NCI-H69 (cell line): ENCODE measurements at regions not wholly inside any gene's neighbourhood (a gene's known extent, or its start where the extent isn't known, plus 50 kb on each side); places are given as distances from the start of the nearest gene placed in this dataset.
A peak's percentile ranks its signal among the peaks of the same experiment; 100 is the strongest.

Source experiments
- DNase-seq: peaks from one replicate; lab custom pipeline; 2025; lab: John Stamatoyannopoulos, UW

GRCh38 chr1:25056536-25056935 is 126.5 kb upstream of the RUNX3 start:
- DNase-seq = no peak

DNA sequence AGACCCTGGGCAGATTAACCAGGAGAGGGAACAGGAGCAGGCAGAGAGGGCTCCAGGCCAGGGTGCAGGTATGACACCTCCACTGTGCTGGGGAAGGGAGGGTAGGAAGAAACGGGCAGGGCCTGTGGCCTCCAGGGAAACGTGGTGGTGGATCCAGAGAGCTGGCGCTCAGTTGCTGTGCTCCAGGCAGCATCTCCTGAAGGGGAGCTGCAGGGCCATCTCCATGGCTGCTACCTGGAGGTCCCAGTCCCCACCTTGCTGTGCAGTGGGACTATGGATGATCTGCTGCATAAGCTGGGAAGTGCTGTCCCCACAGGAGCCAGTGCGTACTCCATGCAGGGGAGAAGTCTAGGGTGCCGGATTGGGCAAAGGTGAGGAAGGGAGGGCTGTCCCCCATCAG is 125.9 kb upstream of the RUNX3 start:
- no peak for DNase-seq

DNA sequence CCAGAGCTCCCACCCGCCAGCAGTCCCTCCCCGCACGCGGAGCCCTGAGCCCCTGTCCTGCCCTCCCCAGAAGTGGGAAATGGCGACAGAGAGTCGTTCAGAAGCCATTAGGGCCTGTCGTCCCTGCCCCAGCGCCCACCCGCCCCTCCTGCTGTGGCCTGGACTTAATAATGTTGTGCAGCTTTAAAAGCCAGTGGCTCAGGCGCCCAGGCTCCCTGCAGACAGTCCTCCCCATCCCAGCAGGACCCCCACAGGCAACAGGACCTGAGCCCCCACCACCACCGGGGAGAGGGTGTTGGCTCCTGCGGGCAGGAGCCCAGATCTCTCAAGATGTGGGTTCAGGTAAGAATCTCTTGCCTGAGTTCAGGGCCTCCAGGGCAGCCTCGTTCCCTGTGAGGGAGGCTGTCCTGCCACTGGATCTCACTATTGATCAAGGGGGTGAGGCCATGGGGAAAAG is 125.3 kb upstream of the RUNX3 start:
- no peak for DNase-seq

DNA sequence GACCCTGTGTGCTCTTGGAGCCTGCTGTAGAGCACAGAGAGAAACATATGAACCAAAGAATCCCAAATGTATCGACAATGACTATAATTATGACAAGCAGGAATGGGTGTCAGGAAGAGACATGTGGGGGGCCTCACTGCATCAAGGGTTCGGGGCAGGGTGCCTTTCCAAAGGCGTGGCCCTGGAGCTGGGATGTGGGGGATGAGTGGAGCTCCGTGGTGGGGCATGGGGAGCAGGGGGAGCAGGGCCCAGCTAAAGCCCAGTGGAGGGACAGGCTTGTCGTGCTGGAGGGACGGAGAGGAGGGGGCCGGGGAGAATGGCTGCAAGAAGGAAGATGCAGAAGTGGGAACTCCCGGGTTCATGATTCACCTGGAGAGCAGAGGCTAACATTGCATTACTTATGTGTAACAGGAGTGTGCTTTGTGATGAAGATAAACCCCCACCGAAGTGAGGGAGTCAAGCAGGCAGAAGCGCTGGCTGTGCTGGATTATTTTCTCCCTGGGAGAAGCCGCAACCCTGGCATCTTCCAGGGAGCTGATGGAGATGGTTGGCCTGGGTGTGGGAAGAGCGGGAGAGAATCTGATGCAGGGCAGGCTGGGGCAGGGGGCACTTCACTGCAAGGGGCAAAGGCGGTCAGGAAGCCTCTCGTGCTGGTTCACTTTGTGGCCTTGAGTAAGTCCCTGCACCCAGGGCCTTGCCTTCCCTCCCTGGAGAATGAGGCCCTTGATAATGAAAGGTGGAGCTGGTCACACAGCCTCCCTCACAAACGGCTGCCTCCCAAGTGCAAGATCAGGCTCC is 124.6 kb upstream of the RUNX3 start:
- DNase-seq = no peak

- no peak for DNase-seq
Measured at GRCh38 chr1:25053576-25054250, 123.6 kb upstream of the RUNX3 start.

- no peak for DNase-seq
Measured at GRCh38 chr1:25051906-25052305, 121.8 kb upstream of the RUNX3 start.

DNA sequence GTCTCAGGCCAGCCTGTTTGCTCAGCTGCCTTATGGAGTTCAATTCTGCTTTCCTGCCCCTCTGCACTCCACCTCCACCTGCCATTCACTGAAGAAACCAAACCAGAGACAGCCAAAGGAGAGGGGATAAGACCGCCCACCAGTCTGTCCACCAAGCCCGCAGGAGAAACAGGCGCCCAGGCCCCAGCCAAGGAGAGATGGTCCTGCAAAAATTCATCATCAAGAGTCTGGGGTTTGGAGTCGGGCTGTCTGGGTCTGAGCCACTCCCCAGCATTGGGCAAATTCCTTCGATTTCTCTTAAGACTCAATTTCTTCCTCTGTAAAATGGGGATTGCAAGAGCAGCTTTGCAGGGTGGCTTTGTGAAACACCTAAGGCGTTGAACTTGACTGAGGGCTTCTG is 121.4 kb upstream of the RUNX3 start:
- DNase-seq = peak; percentile 28

- no peak for DNase-seq
Measured at GRCh38 chr1:25050165-25050564, 120.1 kb upstream of the RUNX3 start.

GRCh38 chr1:25049190-25049589 is 119.1 kb upstream of the RUNX3 start:
- no peak for DNase-seq

DNA sequence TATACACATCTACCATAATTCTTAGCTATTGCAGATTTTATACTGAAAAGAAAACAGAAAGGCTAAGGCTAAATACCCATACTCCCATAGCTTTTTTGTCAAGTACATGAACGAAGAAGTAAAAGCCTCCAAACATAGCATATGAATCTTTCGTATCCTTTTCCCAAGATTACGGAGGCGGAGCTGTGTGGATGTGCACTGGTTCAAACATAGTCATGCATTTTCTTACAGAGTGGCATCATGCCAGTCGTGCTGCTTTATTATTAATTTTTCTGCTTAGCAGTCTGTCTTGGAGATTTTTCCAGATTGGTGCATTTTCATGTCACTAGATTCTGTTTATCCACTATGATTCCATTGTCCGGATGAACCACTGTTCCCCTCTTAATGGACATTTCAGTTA is 118.7 kb upstream of the RUNX3 start:
- no peak for DNase-seq

DNA sequence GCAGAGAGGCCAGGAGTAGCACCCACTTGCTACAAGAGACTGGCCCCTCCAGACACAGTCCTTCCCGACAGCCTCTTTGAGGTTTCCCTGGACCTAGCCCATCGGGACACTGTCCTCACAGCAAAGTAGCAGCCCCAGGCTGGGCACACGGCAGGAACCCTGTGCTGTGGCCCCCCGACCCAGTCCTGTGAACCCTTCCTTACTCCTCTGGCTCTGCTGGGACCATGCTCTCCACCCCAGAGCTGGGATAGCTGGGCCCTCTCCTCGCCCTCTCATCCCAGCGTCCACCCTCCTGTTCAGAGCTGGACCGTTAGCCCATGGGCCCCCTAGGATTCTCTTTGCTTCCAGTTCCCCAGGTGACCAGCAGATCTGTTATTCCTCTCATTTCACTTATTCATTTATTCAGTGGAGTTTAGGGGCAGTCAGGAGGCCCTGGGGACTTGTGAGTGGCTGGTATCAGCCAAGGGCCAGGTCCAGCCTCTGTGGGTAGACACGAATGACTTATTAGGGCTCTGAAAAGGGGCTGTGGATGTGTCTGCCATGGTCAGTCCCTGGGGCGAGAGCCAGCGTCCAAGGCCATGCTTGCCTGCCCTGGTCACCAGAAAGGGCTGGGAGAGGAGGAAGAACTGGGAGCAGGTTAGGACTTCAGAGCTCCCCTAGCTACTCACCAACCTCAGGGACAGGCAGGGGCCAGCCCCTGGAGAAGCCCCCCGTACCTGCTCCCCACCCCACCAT is 117.6 kb upstream of the RUNX3 start:
- DNase-seq = no peak

GRCh38 chr1:25046194-25046532 is 116.1 kb upstream of the RUNX3 start:
- DNase-seq = no peak

DNA sequence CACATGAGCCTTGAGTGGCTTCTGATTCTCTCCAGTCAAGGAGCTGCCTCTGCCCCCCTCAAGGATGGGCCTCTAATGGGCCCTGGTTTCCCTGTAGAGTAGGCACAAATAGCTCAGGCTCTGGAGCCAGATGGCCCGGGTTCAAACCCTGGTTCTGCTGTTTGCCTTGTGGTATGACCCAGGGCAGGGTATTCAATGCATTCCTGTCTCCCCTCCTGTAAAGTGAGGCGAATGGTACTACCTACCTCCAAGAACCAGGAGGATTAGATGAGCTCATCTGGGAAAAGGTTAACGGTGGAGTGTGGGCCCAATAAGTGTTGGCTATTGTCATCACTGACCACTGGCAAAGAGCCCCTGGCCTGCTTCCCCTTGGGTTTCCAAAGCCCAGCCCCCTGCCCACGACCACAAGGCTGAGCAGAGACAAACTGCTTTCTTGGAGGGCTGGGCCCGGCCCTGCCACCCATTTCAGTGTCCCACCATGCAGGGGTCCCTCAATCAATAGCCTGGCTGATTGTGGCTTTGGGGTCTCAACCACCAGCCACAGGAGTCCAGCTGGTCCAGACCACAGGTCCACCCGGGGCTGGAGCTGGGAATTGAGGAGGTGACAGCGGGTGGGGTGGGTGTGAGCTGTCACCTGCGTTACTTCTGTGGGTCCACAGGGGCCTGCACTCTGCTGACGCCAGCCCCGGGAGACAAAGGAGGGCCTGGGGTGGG is 115.6 kb upstream of the RUNX3 start:
- no peak for DNase-seq

- no peak for DNase-seq
Measured at GRCh38 chr1:25043228-25043580, 113.1 kb upstream of the RUNX3 start.

GRCh38 chr1:25042331-25043227 is 112.5 kb upstream of the RUNX3 start:
- no peak for DNase-seq

- no peak for DNase-seq
Measured at GRCh38 chr1:25041916-25042315, 111.8 kb upstream of the RUNX3 start.

GRCh38 chr1:25040122-25040685 is 110.1 kb upstream of the RUNX3 start:
- DNase-seq = no peak

DNA sequence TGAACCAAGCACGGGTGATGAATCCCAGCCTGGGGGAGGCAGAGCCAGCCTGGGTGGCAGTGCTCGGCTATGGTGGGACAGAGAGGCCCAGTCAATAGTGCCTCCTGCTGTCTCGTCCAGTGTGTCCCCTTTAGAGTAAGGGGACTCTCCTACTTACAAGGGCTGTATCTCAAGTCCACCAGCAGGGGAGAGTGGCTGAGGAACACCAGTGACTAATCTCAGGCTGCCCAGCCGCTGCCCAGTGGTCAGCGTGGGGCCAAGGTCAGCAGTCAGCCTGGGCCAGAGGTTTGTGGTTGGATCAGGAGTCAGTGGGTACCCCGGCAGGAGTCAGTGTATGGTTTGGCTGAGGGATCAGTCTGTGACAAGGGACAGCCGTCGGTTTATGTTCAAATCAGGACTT is 109.2 kb upstream of the RUNX3 start:
- no peak for DNase-seq

GRCh38 chr1:25038699-25039098 is 108.6 kb upstream of the RUNX3 start:
- no peak for DNase-seq

DNA sequence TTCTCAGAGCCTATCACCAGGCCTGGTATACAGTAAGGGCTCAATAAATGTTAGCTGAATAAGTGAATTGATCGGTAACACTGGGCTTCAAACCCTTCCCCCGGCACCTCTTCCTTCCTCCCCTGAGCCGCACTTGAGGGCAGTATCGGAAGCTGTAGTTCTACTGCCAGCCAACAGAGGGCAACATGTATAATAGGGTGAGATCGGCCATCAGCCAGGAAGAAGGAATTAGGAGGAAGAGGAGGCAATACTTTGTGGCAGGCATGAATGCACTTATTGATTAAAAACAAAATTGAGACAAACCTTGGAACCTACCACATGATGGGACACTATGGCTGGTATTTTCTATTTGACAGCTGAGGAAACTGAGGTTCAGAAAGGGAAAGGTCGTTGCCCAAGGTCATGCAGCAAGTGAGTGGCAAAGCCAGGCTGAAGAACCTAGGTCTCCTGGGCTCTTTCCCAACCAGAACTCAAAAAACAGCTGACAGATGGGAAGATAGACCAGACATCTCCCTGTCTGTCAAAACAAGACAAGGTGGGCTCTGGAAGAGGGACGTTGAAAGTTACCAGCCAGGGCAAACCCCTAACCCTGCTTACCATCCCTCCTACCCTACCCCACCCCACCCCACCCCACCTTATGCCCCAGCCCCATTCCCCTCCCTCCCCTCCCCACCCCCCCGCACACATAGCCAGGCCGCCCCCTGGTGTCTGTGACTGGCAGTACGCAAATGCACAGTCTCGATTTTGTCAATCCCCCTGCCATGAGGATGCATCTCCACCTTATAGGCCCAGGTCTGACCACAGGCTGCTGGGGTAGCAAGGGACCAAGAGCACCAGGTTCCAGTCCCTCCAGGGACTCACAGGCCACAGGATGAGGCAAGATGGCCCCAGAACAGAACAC is 107.3 kb upstream of the RUNX3 start:
- DNase-seq = peak; percentile 10
